Rectal smooth muscle tissue (tissue), 1 donor: ENCODE measurements at regions not wholly inside any gene's neighbourhood (a gene's known extent, or its start where the extent isn't known, plus 50 kb on each side); places are given as distances from the start of the nearest gene placed in this dataset.
"Not testable (repeated sequence)": the region's sequence is repeated elsewhere in the genome, so short reads cannot be mapped to it uniquely, and the experiment has no call there.

ENCODE experiments used
- H3K27ac ChIP-seq: one replicate; pipeline ENCODE4 v1.7.0; 2013; ENCODE audit warnings: low read depth, low read length, inconsistent platforms
- H3K27me3 ChIP-seq: one replicate; pipeline ENCODE4 v1.7.0; 2013; ENCODE audit warnings: low read length; ENCODE audit not compliant: control insufficient read depth, insufficient read depth
- H3K36me3 ChIP-seq: one replicate; pipeline ENCODE4 v1.7.0; 2013; ENCODE audit warnings: low read length; ENCODE audit not compliant: control insufficient read depth, insufficient read depth
- H3K4me1 ChIP-seq: one replicate; pipeline ENCODE4 v1.7.0; 2013; ENCODE audit warnings: low read length; ENCODE audit not compliant: control insufficient read depth, insufficient read depth
- H3K4me3 ChIP-seq: one replicate; pipeline ENCODE4 v1.7.0; 2013; ENCODE audit warnings: low read length
- H3K9ac ChIP-seq: one replicate; pipeline ENCODE4 v1.7.0; 2013; ENCODE audit warnings: low read length

- H3K4me3 ChIP-seq: no peak overlapping the region
- no peaks in the 10 kb centered on the region for H3K36me3 ChIP-seq
- no peaks in the 10 kb centered on the region for H3K27me3 ChIP-seq
- no peak overlapping the region for H3K27ac ChIP-seq
- H3K4me1 ChIP-seq: no peaks in the 10 kb centered on the region
- H3K9ac ChIP-seq: no peak overlapping the region
Measured at GRCh38 chr5:85647349-85648127, 970.2 kb upstream of the COX7C start.

- no peak overlapping the region for H3K9ac ChIP-seq
- H3K27me3 ChIP-seq: no peaks in the 10 kb centered on the region
- no peaks in the 10 kb centered on the region for H3K36me3 ChIP-seq
- H3K4me3 ChIP-seq: no peak overlapping the region
- no peak overlapping the region for H3K27ac ChIP-seq
- H3K4me1 ChIP-seq: no peaks in the 10 kb centered on the region
Measured at GRCh38 chr5:85648495-85648894, 969.2 kb upstream of the COX7C start.

GRCh38 chr5:85651731-85652130 is 966.0 kb upstream of the COX7C start:
- no peaks in the 10 kb centered on the region for H3K27me3 ChIP-seq

GRCh38 chr5:85654144-85654543 is 963.6 kb upstream of the COX7C start:
- not testable (repeated sequence) for H3K4me1 ChIP-seq, H3K27ac ChIP-seq, H3K9ac ChIP-seq, H3K36me3 ChIP-seq, H3K4me3 ChIP-seq, H3K27me3 ChIP-seq

More at GRCh38 chr5:85651731-85652130, 966.0 kb upstream of the COX7C start:
- no peak overlapping the region for H3K9ac ChIP-seq
- no peaks in the 10 kb centered on the region for H3K36me3 ChIP-seq
- no peak overlapping the region for H3K27ac ChIP-seq
- H3K4me1 ChIP-seq: no peaks in the 10 kb centered on the region
- no peak overlapping the region for H3K4me3 ChIP-seq

- Histone ChIP-seq H3K27ac (no peak overlapping the region), H3K4me1 (no peaks in the 10 kb centered on the region), H3K36me3 (no peaks in the 10 kb centered on the region), H3K4me3 (no peak overlapping the region), H3K9ac (no peak overlapping the region), H3K27me3 (no peaks in the 10 kb centered on the region)
Measured at GRCh38 chr5:85656050-85656449, 961.7 kb upstream of the COX7C start.

- not testable (repeated sequence) for H3K9ac ChIP-seq, H3K4me1 ChIP-seq, H3K27ac ChIP-seq, H3K4me3 ChIP-seq, H3K27me3 ChIP-seq, H3K36me3 ChIP-seq
Measured at GRCh38 chr5:85657328-85657727, 960.4 kb upstream of the COX7C start.

- not testable (repeated sequence) for H3K4me1 ChIP-seq, H3K4me3 ChIP-seq, H3K27ac ChIP-seq, H3K36me3 ChIP-seq, H3K27me3 ChIP-seq, H3K9ac ChIP-seq
Measured at GRCh38 chr5:85662969-85663707, 954.6 kb upstream of the COX7C start.

GRCh38 chr5:85663708-85664031 is 954.1 kb upstream of the COX7C start:
- no peaks in the 10 kb centered on the region for H3K27me3 ChIP-seq
- H3K27ac ChIP-seq: no peak overlapping the region
- H3K4me3 ChIP-seq: no peak overlapping the region
- H3K36me3 ChIP-seq: no peaks in the 10 kb centered on the region
- no peaks in the 10 kb centered on the region for H3K4me1 ChIP-seq
- no peak overlapping the region for H3K9ac ChIP-seq

GRCh38 chr5:85670417-85670816 is 947.3 kb upstream of the COX7C start:
- Histone ChIP-seq H3K9ac (no peak overlapping the region), H3K27ac (no peak overlapping the region), H3K4me3 (no peak overlapping the region), H3K27me3 (no peaks in the 10 kb centered on the region), H3K4me1 (no peaks in the 10 kb centered on the region), H3K36me3 (no peaks in the 10 kb centered on the region)

- Histone ChIP-seq H3K36me3 (no peaks in the 10 kb centered on the region), H3K4me3 (no peak overlapping the region), H3K9ac (no peak overlapping the region), H3K27me3 (no peaks in the 10 kb centered on the region), H3K27ac (no peak overlapping the region), H3K4me1 (no peaks in the 10 kb centered on the region)
Measured at GRCh38 chr5:85671223-85671970, 946.3 kb upstream of the COX7C start.

- no peak overlapping the region for H3K9ac ChIP-seq
- H3K27ac ChIP-seq: no peak overlapping the region
- H3K36me3 ChIP-seq: no peaks in the 10 kb centered on the region
- H3K4me1 ChIP-seq: no peaks in the 10 kb centered on the region
- H3K4me3 ChIP-seq: no peak overlapping the region
- H3K27me3 ChIP-seq: no peaks in the 10 kb centered on the region
Measured at GRCh38 chr5:85681871-85682270, 935.9 kb upstream of the COX7C start.

- Histone ChIP-seq H3K27ac (no peak overlapping the region), H3K27me3 (no peaks in the 10 kb centered on the region), H3K4me3 (no peak overlapping the region), H3K4me1 (no peaks in the 10 kb centered on the region), H3K9ac (no peak overlapping the region), H3K36me3 (no peaks in the 10 kb centered on the region)
Measured at GRCh38 chr5:85684351-85684750, 933.4 kb upstream of the COX7C start.
